B cell (primary cell): ENCODE measurements at regions not wholly inside any gene's neighbourhood (a gene's known extent, or its start where the extent isn't known, plus 50 kb on each side); places are given as distances from the start of the nearest gene placed in this dataset.

Experiments
- CTCF ChIP-seq: fragments of 200-600 bp; IDR thresholded peaks from one replicate; pipeline ENCODE4 v1.8.0; 2022; ENCODE audit warnings: antibody characterized with exemption, mild to moderate bottlenecking
- EZH2 ChIP-seq: IDR thresholded peaks from 2 replicates; pipeline ENCODE4 v1.6.1; 2012; ENCODE audit warnings: borderline replicate concordance, low read depth, mild to moderate bottlenecking, moderate library complexity, low read length; ENCODE audit not compliant: insufficient read depth, poor library complexity, severe bottlenecking

GRCh38 chr11:15605094-15605493 is 490.4 kb downstream of the INSC start:
- TF ChIP-seq CTCF: no peak
- no peak for TF ChIP-seq EZH2
